ENCODE measurements at regions not wholly inside any gene's neighbourhood (a gene's known extent, or its start where the extent isn't known, plus 50 kb on each side); places are given as distances from the start of the nearest gene placed in this dataset.

GRCh38 chr4:147060151-147060931, 114.7 kb upstream of the TTC29 start:
- TF ChIP-seq EP300 (IDR thresholded peaks at IDR 0.05), result no peak
- no peak for TF ChIP-seq POLR2AphosphoS5 (IDR thresholded peaks at IDR 0.05)
